GM12878 (cell line): ENCODE measurements at regions not wholly inside any gene's neighbourhood (a gene's known extent, or its start where the extent isn't known, plus 50 kb on each side); places are given as distances from the start of the nearest gene placed in this dataset.

Source experiments
- BRCA1 ChIP-seq: IDR thresholded peaks from 2 replicates; pipeline ENCODE4 v1.6.1; 2011; ENCODE audit warnings: low read depth, low read length, improper control_type of control experiment
- CUX1 ChIP-seq: IDR thresholded peaks from 2 replicates; pipeline ENCODE4 v1.6.1; 2012; ENCODE audit warnings: improper control_type of control experiment, low read depth, low read length; ENCODE audit not compliant: insufficient replicate concordance
- LARP7 ChIP-seq: fragments of 450-650 bp; IDR thresholded peaks from 2 replicates; pipeline ENCODE4 v1.6.1; 2017; ENCODE audit warnings: mild to moderate bottlenecking
- NRF1 ChIP-seq: conservative IDR thresholded peaks from 2 replicates; pipeline ENCODE4 v1.6.1; 2011; ENCODE audit warnings: mild to moderate bottlenecking, low read depth, low read length, improper control_type of control experiment
- PKNOX1 ChIP-seq: fragments of 450-650 bp; IDR thresholded peaks from 2 replicates; pipeline ENCODE4 v1.6.1; 2016; ENCODE audit warnings: mild to moderate bottlenecking
- RCOR1 ChIP-seq: conservative IDR thresholded peaks from 2 replicates; pipeline ENCODE4 v1.6.1; 2012; ENCODE audit warnings: low read depth, low read length, improper control_type of control experiment
- ZBTB40 ChIP-seq: fragments of 450-650 bp; IDR thresholded peaks from 2 replicates; pipeline ENCODE4 v1.6.1; 2016; ENCODE audit warnings: mild to moderate bottlenecking, moderate library complexity, borderline replicate concordance

- TF ChIP-seq PKNOX1, result no peak
- TF ChIP-seq LARP7, result no peak
- TF ChIP-seq CUX1, result no peak
- TF ChIP-seq BRCA1, result no peak
- TF ChIP-seq NRF1, result no peak
- no peak for TF ChIP-seq RCOR1
- TF ChIP-seq ZBTB40, result no peak
- TF ChIP-seq, all 136 proteins: peak for 0
These were observed 161.4 kb upstream of the DIO3 start (continued) for GRCh38 chr14:101399737-101400517.
